AG04450 (cell line): ENCODE measurements at regions not wholly inside any gene's neighbourhood (a gene's known extent, or its start where the extent isn't known, plus 50 kb on each side); places are given as distances from the start of the nearest gene placed in this dataset.

Experiments
- CTCF ChIA-PET: fragments of 300-600, 350-600 bp; formaldehyde crosslinking; extraction: SDS; loops from one replicate; lab custom pipeline; 2022; ENCODE audit warnings: antibody characterized with exemption, inconsistent platforms; lab: Charles Lee
- POLR2A ChIA-PET: fragments of 350-600 bp; formaldehyde crosslinking; extraction: SDS; loops from one replicate; lab custom pipeline; 2021; ENCODE audit warnings: antibody characterized with exemption, inconsistent platforms; lab: Yijun Ruan, JAX
- DNase-seq: peaks from one replicate; pipeline ENCODE4 v3.0.0-alpha.2; 2011; ENCODE audit warnings: low read depth, low spot score
- H3K27ac ChIP-seq: one replicate; pipeline ENCODE4 v1.5.1; 2012; ENCODE audit warnings: low read depth, low read length, control low read depth
- H3K27me3 ChIP-seq: one replicate; pipeline ENCODE4 v1.6.0; 2012; ENCODE audit warnings: low read length; ENCODE audit not compliant: control insufficient read depth, insufficient read depth
- H3K4me3 ChIP-seq: 2 replicates; pipeline ENCODE4 v1.5.1; 2011; ENCODE audit warnings: mild to moderate bottlenecking, low read depth, low read length, control low read depth
- H3K9me3 ChIP-seq: 2 replicates; pipeline ENCODE4 v1.5.1; 2012; ENCODE audit warnings: low read length; ENCODE audit not compliant: control insufficient read depth, insufficient read depth
- TF ChIP-seq, protein P1 (sequence below): IDR thresholded peaks from 2 replicates; pipeline ENCODE4 v1.5.1; 2011; ENCODE audit warnings: low read depth, low read length, control low read depth, inconsistent platforms

DNA sequence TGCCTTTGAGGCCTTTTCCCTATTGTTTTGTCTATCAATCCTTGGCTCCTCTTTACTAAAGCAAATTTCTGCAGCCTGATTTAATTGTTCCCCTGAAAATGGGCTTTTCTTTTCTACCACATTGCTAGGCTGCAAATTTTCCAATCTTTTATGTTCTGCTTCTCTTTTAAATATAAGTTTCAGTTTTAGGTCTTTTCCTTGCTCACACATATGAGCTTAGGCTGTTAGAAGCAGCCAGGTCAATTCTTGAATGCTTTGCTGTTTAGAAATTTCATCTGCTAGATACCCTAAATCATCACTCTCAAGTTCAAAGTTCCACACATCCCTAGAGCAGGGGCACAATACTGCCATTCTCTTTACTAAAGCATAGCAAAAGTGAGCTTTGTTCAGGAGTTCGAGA, 159.6 kb downstream of the ARL4A start:
- H3K4me3 ChIP-seq: no peak overlapping the region
- no peak overlapping the region for H3K27ac ChIP-seq
- TF ChIP-seq, protein P1, sequence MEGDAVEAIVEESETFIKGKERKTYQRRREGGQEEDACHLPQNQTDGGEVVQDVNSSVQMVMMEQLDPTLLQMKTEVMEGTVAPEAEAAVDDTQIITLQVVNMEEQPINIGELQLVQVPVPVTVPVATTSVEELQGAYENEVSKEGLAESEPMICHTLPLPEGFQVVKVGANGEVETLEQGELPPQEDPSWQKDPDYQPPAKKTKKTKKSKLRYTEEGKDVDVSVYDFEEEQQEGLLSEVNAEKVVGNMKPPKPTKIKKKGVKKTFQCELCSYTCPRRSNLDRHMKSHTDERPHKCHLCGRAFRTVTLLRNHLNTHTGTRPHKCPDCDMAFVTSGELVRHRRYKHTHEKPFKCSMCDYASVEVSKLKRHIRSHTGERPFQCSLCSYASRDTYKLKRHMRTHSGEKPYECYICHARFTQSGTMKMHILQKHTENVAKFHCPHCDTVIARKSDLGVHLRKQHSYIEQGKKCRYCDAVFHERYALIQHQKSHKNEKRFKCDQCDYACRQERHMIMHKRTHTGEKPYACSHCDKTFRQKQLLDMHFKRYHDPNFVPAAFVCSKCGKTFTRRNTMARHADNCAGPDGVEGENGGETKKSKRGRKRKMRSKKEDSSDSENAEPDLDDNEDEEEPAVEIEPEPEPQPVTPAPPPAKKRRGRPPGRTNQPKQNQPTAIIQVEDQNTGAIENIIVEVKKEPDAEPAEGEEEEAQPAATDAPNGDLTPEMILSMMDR: no peak
- no peaks in the 10 kb centered on the region for H3K27me3 ChIP-seq
- peaks cover 8% of the 10 kb centered on the region for H3K9me3 ChIP-seq
- DNase-seq: no peak
- POLR2A ChIA-PET: no interaction called here
- CTCF ChIA-PET: no interaction called here

DNA sequence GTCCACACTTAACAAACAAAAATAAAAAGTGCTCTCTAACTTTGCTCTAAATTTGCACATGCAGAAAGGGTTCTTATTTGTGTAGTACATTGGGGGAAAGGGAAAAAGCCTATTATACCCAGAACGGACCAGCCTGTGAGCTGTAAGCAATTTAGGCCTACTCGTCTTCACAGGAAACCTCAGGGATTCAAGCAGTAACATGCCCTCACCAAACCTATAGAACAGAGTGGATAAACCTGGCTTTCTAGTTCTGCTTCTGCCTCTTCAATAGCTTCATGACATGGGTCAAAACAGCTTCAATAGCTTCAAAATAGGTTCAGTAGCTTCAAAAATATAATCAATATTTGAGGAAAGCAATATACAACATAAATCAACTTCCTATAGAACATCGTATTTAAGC, 163.7 kb downstream of the ARL4A start:
- ChIA-PET CTCF (no interaction called here), POLR2A (no interaction called here)
- no peaks in the 10 kb centered on the region for H3K27me3 ChIP-seq
- DNase-seq: no peak
- TF ChIP-seq, protein P1: no peak
- no peak overlapping the region for H3K27ac ChIP-seq
- H3K4me3 ChIP-seq: no peak overlapping the region
- peaks cover 7% of the 10 kb centered on the region for H3K9me3 ChIP-seq

GRCh38 chr7:12851841-12852240, 164.4 kb downstream of the ARL4A start:
- POLR2A ChIA-PET: no interaction called here
- DNase-seq: no peak
- H3K27ac ChIP-seq: no peak overlapping the region
- TF ChIP-seq, protein P1: no peak
- peaks cover under 1% of the 10 kb centered on the region; the same call in 1 of the 2 replicates for H3K9me3 ChIP-seq
- CTCF ChIA-PET: no interaction called here
- H3K4me3 ChIP-seq: no peak overlapping the region
- no peaks in the 10 kb centered on the region for H3K27me3 ChIP-seq

- TF ChIP-seq, protein P1: no peak
- POLR2A ChIA-PET: no interaction called here
Measured at GRCh38 chr7:12855036-12855435, 167.6 kb downstream of the ARL4A start.

DNA sequence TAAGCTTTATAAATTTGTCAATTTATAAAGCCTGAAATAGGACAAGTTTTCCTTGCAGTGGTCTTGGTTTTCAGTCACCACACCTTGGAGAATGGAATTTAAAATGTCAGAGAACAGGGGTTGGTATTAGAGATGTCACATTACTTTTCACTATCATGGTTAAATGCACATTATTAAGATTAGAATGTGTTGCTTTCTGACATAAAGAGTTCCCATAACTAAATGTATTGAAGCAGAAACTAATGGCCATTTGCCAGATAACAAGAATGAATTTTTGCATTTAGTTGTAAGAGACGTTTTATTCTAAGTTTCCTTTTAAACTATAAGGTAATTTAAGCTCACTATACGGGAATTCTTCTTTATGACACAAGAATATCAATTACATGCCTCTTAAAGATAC, 172.3 kb downstream of the ARL4A start:
- ChIA-PET POLR2A (no interaction called here), CTCF (no interaction called here)
- Histone ChIP-seq H3K4me3 (no peak overlapping the region), H3K27me3 (no peaks in the 10 kb centered on the region), H3K27ac (no peak overlapping the region), H3K9me3 (no peaks in the 10 kb centered on the region; the same call in 1 of the 2 replicates)
- TF ChIP-seq, protein P1: no peak
- DNase-seq: no peak

More at GRCh38 chr7:12855036-12855435, 167.6 kb downstream of the ARL4A start:
- no peak overlapping the region for H3K27ac ChIP-seq
- no peak for DNase-seq
- CTCF ChIA-PET: interaction anchor here (1.4 kb wide), 1 partner anchor 168 kb away, joined by 3 read pairs; no protein-coding TSS in a partner anchor
- H3K4me3 ChIP-seq: no peak overlapping the region
- no peaks in the 10 kb centered on the region for H3K9me3 ChIP-seq
- no peaks in the 10 kb centered on the region for H3K27me3 ChIP-seq
